ENCODE measurements at regions not wholly inside any gene's neighbourhood (a gene's known extent, or its start where the extent isn't known, plus 50 kb on each side); places are given as distances from the start of the nearest gene placed in this dataset.

DNA sequence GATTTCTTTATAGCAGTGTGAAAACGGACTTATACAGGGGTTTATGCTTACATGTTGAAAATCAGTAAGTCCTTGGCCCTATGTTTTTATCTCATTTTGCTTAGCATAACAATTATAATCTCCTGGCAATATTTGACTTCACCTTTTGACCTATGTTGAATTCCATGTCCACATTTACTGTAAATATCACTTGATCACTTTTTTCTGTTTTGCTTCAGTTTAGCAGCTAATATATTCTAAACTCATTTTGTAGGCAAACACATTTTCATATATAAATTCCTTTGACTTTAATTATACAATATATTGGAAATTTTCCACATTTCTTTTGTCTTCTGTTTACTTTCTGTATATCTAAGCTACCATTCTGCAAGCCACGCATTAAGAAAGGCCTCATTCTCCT lies 674.0 kb downstream of the MAT2B start:
- Histone ChIP-seq H3K4me3 (no peak overlapping the region), H3K27me3 (no peaks in the 10 kb centered on the region), H3K27ac (no peak overlapping the region), H3K36me3 (no peaks in the 10 kb centered on the region), H3K9me3 (no peaks in the 10 kb centered on the region), H3K4me1 (no peaks in the 10 kb centered on the region)
- DNase-seq: no peak
- TF ChIP-seq, protein P1, sequence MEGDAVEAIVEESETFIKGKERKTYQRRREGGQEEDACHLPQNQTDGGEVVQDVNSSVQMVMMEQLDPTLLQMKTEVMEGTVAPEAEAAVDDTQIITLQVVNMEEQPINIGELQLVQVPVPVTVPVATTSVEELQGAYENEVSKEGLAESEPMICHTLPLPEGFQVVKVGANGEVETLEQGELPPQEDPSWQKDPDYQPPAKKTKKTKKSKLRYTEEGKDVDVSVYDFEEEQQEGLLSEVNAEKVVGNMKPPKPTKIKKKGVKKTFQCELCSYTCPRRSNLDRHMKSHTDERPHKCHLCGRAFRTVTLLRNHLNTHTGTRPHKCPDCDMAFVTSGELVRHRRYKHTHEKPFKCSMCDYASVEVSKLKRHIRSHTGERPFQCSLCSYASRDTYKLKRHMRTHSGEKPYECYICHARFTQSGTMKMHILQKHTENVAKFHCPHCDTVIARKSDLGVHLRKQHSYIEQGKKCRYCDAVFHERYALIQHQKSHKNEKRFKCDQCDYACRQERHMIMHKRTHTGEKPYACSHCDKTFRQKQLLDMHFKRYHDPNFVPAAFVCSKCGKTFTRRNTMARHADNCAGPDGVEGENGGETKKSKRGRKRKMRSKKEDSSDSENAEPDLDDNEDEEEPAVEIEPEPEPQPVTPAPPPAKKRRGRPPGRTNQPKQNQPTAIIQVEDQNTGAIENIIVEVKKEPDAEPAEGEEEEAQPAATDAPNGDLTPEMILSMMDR (IDR thresholded peaks at IDR 0.05): no peak
- intact Hi-C loops (cut with DNase I; ENCODE audit: low total_unique reads): no loop called here

DNA sequence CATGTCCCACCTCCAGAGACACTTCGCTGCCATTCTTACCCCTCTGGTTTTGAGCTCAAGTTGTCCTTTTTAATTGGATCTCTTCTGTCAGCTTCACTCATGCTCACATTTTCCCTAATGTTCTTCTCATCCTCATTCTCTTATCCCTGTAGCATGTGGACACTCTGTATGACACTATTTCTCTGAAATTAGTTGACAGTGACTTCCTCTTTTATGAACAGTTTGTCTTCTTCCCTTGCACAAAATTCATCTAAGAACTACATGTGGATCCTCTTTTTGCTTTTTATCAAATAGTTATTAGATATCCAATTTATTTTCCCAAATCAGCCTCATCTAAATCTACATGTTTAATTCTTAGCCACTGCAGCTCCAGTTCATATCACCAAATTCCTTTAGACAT lies 676.2 kb downstream of the MAT2B start:
- intact Hi-C loops (cut with DNase I; ENCODE audit: low total_unique reads): no loop called here
- Histone ChIP-seq H3K4me1 (no peaks in the 10 kb centered on the region), H3K4me3 (no peak overlapping the region), H3K27me3 (no peaks in the 10 kb centered on the region), H3K36me3 (no peaks in the 10 kb centered on the region), H3K9me3 (no peaks in the 10 kb centered on the region), H3K27ac (no peak overlapping the region)
- no peak for DNase-seq
- TF ChIP-seq, protein P1 (IDR thresholded peaks at IDR 0.05): no peak

DNA sequence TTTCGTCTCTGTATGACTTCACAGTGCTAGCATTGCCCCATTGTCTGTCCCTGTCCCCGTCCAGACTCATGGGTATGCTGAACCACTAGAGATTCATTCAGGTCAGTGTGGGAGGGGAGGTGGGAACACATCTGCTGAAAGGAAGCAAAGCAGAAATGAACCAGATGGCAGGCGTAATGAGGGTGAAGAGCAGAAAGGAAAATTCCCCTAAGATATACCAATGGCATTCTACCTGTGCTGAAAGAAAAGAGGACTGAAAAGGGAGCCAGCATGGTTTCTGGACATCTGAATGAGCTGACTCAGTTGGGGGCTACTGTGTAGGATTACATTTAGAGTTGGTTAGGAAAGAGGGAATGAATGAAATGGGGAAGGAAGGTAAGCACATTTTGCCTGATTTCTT lies 678.7 kb downstream of the MAT2B start:
- no peak overlapping the region for H3K4me3 ChIP-seq
- no peaks in the 10 kb centered on the region for H3K4me1 ChIP-seq
- TF ChIP-seq, protein P1 (IDR thresholded peaks at IDR 0.05): no peak
- H3K27me3 ChIP-seq: no peaks in the 10 kb centered on the region
- DNase-seq: no peak
- H3K9me3 ChIP-seq: no peaks in the 10 kb centered on the region
- intact Hi-C loops (cut with DNase I; ENCODE audit: low total_unique reads): no loop called here
- H3K36me3 ChIP-seq: no peaks in the 10 kb centered on the region
- no peak overlapping the region for H3K27ac ChIP-seq

DNA sequence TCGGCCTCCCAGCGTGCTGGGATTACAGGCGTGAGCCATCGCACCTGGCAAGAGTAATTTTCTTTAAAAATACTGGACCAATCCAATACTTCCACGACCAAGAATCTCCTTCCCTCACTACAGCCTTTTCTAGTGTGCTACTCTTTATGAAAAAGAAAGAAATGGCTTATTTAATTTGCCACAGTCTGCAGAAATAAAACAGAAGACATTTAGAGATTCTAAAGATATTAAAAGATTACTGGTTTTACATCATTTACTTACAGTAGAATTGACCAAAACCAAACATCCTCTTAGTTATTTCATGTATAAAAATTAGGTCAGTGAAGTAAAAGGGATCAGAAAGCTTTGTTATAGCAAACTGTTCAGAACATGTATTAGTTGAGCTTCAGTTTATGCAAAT lies 679.6 kb downstream of the MAT2B start:
- Histone ChIP-seq H3K36me3 (no peaks in the 10 kb centered on the region), H3K9me3 (no peaks in the 10 kb centered on the region), H3K4me3 (no peak overlapping the region), H3K4me1 (no peaks in the 10 kb centered on the region), H3K27me3 (no peaks in the 10 kb centered on the region), H3K27ac (no peak overlapping the region)
- TF ChIP-seq, protein P1 (IDR thresholded peaks at IDR 0.05): no peak
- no peak for DNase-seq
- intact Hi-C loops (cut with DNase I; ENCODE audit: low total_unique reads): no loop called here

DNA sequence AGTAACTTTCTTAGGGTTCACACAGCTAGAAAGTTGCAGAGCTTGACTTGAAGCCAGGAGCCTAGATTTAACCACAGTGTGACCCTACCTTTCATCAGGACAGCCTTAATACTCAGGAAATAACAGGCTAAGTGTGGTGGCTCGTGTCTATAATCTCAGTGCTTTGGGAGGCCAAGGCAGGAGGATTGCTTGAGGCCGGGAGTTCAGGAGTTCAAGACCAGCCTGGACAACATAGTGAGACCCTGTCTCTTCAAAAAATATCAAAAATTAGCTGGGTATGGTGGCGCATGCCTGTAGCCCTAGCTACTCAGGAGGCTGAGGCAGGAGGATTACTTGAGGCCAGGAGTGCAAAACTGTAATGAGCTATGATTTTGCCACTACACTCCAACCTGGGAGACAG lies 681.1 kb downstream of the MAT2B start:
- Histone ChIP-seq H3K36me3 (no peaks in the 10 kb centered on the region), H3K4me3 (no peak overlapping the region), H3K27me3 (no peaks in the 10 kb centered on the region), H3K27ac (no peak overlapping the region), H3K4me1 (peaks cover 0 to 3% (median 0%) of the 10 kb centered on the region in 4 donors), H3K9me3 (no peaks in the 10 kb centered on the region)
- TF ChIP-seq, protein P1 (IDR thresholded peaks at IDR 0.05): no peak
- intact Hi-C loops (cut with DNase I; ENCODE audit: low total_unique reads): no loop called here
- no peak for DNase-seq

DNA sequence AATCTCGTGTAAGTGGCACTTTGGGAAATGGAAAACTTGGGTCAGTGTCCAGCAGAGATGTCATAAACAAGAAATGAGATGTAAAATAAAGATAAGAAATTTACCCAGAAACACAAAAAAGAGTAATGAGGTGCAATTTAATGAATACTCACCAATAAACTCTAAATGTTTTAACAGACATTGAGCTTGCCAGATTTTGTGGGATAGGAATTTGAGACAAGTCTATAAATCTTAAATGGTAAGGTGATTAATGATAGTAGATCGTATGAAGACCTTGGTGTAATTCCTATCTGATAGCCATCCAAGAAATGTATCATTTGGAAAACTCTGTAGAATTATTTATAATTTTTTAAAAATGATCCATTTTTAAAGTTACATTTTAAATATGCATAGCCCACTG lies 682.4 kb downstream of the MAT2B start:
- Histone ChIP-seq H3K36me3 (no peaks in the 10 kb centered on the region), H3K4me3 (no peak overlapping the region), H3K27ac (no peak overlapping the region), H3K4me1 (peaks cover 0 to 5% (median 0%) of the 10 kb centered on the region in 4 donors), H3K9me3 (no peaks in the 10 kb centered on the region), H3K27me3 (no peaks in the 10 kb centered on the region)
- intact Hi-C loops (cut with DNase I; ENCODE audit: low total_unique reads): no loop called here
- TF ChIP-seq, protein P1 (IDR thresholded peaks at IDR 0.05): no peak
- no peak for DNase-seq

Measured in tibial artery (tissue), 4 donors.